Spleen (tissue), 11 donors: ENCODE measurements at regions not wholly inside any gene's neighbourhood (a gene's known extent, or its start where the extent isn't known, plus 50 kb on each side); places are given as distances from the start of the nearest gene placed in this dataset.

Experiments
- DNase-seq: peaks from one replicate; pipeline ENCODE4 v3.0.0-alpha.2; 2020
- H3K27ac ChIP-seq, 8 donors: fragments of 200-600 bp; sonication (generic) in 7 of 8; 1 replicate in 4 of 8; 2 replicates in 4 of 8; pipeline versions ENCODE4 v1.5.0 to v1.8.0; 2016 to 2021; ENCODE audit warnings: inconsistent platforms in 4 of 8, mild to moderate bottlenecking in 4 of 8, moderate library complexity in 1 of 8
- H3K27me3 ChIP-seq, 7 donors: fragments of 200-600 bp; sonication (generic) in 6 of 7; replicated peaks in 1 of 7; 1 replicate in 4 of 7; 2 replicates in 3 of 7; pipeline versions ENCODE4 v1.5.0 to v1.8.0; 2016 to 2021; ENCODE audit warnings: inconsistent platforms in 3 of 7, mild to moderate bottlenecking in 1 of 7
- H3K36me3 ChIP-seq, 6 donors: fragments of 200-600 bp; sonication (generic) in 5 of 6; 1 replicate in 4 of 6; 2 replicates in 2 of 6; pipeline versions ENCODE4 v1.5.0 to v1.8.0; 2016 to 2021; ENCODE audit warnings: inconsistent platforms in 2 of 6
- H3K4me1 ChIP-seq, 6 donors: fragments of 200-600 bp; sonication (generic) in 5 of 6; 1 replicate in 3 of 6; 2 replicates in 3 of 6; pipeline versions ENCODE4 v1.5.0 to v1.8.0; 2016 to 2021; ENCODE audit warnings: inconsistent platforms in 3 of 6
- H3K4me3 ChIP-seq, 8 donors: fragments of 200-600 bp; sonication (generic) in 7 of 8; 1 replicate in 4 of 8; 2 replicates in 4 of 8; pipeline versions ENCODE4 v1.5.0 to v1.8.0; 2016 to 2021; ENCODE audit warnings: inconsistent platforms in 4 of 8, mild to moderate bottlenecking in 4 of 8, moderate library complexity in 2 of 8
- H3K9me3 ChIP-seq, 8 donors: fragments of 200-600 bp; sonication (generic) in 7 of 8; 1 replicate in 4 of 8; 2 replicates in 4 of 8; pipeline versions ENCODE4 v1.5.0 to v1.8.0; 2016 to 2021; ENCODE audit warnings: inconsistent platforms in 4 of 8
- CTCF ChIP-seq, 11 experiments: fragments of 200-600 bp in 7 of 11; fragments of 450-650 bp in 4 of 11; sonication (generic) in 4 of 11; IDR thresholded peaks in 8 of 11; conservative IDR thresholded peaks in 3 of 11; 1 replicate in 7 of 11; 2 replicates in 4 of 11; pipeline versions ENCODE4 v1.4.0 to v1.8.0; 2016 to 2021; ENCODE audit warnings: antibody characterized with exemption in 11 of 11, inconsistent platforms in 4 of 11, mild to moderate bottlenecking in 1 of 11
- POLR2A ChIP-seq, 3 donors: fragments of 450-650 bp; IDR thresholded peaks; one replicate each; pipeline ENCODE4 v1.5.1; 2017; ENCODE audit warnings: antibody characterized with exemption in 3 of 3, mild to moderate bottlenecking in 1 of 3
- POLR2AphosphoS5 ChIP-seq, 3 donors: sonication (generic); formaldehyde crosslinking; IDR thresholded peaks; one replicate each; pipeline ENCODE4 v1.5.1; 2017; ENCODE audit warnings: antibody characterized with exemption in 3 of 3
- WGBS, 5 donors: extraction: QIAGEN DNeasy Blood & Tissue Kit in 3 of 5; methylation state at CpG; one replicate each; pipeline versions ENCODE4 v1.1.5 to v1.1.7; 2013 to 2018; 5-methylcytosine and 5-hydroxymethylcytosine counted together
- intact Hi-C: fragments of 100-400 bp; cut with DNase I; formaldehyde crosslinking; loops from one replicate; pipeline ENCODE4 v1.15.0; 2023; ENCODE audit warnings: low total_unique reads
- donor health status: healthy with polysubstance abuse.
- donor health status: DM: no; HTN: no; CAD: no; lungs with moderate emphysema.
- donor health status: DM: no; HTN: no; CAD: no.
- donor health status: Bipolar disorder and iron deficiency.
- donor health status: healthy.
- donor health status: DM: no; HTN: no; CAD: no.
- donor health status: DM: yes; HTN: yes; CAD: no.

DNA sequence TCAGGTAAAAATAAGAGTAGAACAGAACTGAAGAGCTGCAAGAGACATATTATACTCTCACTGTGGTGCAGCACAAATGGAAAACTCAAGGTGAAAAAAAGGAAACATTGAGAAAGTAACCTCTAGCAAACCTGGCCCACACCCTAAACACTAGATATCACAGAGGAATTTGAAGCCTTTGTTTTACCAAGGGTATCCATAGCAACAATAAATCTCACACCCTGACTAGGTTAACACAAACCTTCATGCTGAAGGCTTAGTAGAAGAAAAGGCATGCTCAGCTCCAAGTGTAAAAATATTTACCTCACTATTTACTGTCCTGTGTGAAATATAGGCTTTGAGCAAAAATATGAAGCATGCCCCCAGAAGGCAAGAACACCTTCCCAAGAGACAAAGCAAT lies 61.9 kb upstream of the TAB3 start:
- no peaks in the 10 kb centered on the region for H3K27me3 ChIP-seq
- H3K36me3 ChIP-seq, result no peaks in the 10 kb centered on the region
- intact Hi-C loops, result no loop called here
- no peak for DNase-seq
- H3K4me1 ChIP-seq, result no peaks in the 10 kb centered on the region
- no peak overlapping the region for H3K27ac ChIP-seq
- no peaks in the 10 kb centered on the region for H3K9me3 ChIP-seq
- no peak overlapping the region for H3K4me3 ChIP-seq
- TF ChIP-seq POLR2A (IDR thresholded peaks at IDR 0.05), result no peak
- no peak for TF ChIP-seq CTCF (IDR thresholded peaks at IDR 0.05 in 8 of 11, conservative IDR thresholded peaks at IDR 0.05 in 3 of 11)
- no peak for TF ChIP-seq POLR2AphosphoS5 (IDR thresholded peaks at IDR 0.05)

DNA sequence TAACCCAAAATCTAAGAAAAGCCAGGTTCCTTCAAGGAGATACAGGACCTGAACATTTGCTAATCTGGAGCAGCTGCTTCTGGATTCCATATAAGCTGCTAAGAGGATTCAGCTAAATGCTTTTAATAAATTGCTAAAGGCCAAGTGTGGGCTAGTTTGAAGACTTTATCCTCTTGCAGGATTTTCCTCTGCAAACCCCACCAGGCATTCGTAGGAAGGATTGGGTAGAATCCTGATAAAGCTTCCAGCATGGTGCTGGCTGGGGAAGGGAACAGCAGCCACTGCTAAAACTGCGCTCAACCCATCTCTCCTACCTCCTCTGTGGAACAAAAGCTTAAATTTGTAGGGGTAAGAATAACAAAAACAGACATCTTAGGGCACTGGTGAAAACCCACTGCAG lies 61.3 kb upstream of the TAB3 start:
- no peaks in the 10 kb centered on the region for H3K4me1 ChIP-seq
- WGBS, 5 donors, result 59 to 90% (median 83%) methylated on average over 2 of the region's 2 CpGs

GRCh38 chrX:30949554-30949953 lies 60.5 kb upstream of the TAB3 start:
- 67 to 99% (median 84%) methylated on average over 4 of the region's 4 CpGs for WGBS, 5 donors
- intact Hi-C loops, result no loop called here
- DNase-seq, result no peak
- no peaks in the 10 kb centered on the region for H3K27me3 ChIP-seq
- no peaks in the 10 kb centered on the region for H3K4me1 ChIP-seq
- no peaks in the 10 kb centered on the region for H3K36me3 ChIP-seq
- no peak overlapping the region for H3K27ac ChIP-seq
- H3K4me3 ChIP-seq, result no peak overlapping the region
- no peaks in the 10 kb centered on the region for H3K9me3 ChIP-seq
- TF ChIP-seq CTCF (IDR thresholded peaks at IDR 0.05 in 8 of 11, conservative IDR thresholded peaks at IDR 0.05 in 3 of 11) (no peak), POLR2A (IDR thresholded peaks at IDR 0.05) (no peak), POLR2AphosphoS5 (IDR thresholded peaks at IDR 0.05) (no peak)

More for the DNA sequence above, 61.3 kb upstream of the TAB3 start:
- H3K4me3 ChIP-seq, result no peak overlapping the region
- H3K9me3 ChIP-seq, result no peaks in the 10 kb centered on the region
- DNase-seq, result no peak
- no peaks in the 10 kb centered on the region for H3K36me3 ChIP-seq
- H3K27me3 ChIP-seq, result no peaks in the 10 kb centered on the region
- no peak for TF ChIP-seq POLR2AphosphoS5 (IDR thresholded peaks at IDR 0.05)
- TF ChIP-seq POLR2A (IDR thresholded peaks at IDR 0.05), result no peak
- TF ChIP-seq CTCF (IDR thresholded peaks at IDR 0.05 in 8 of 11, conservative IDR thresholded peaks at IDR 0.05 in 3 of 11), result no peak
- intact Hi-C loops, result no loop called here
- no peak overlapping the region for H3K27ac ChIP-seq

DNA sequence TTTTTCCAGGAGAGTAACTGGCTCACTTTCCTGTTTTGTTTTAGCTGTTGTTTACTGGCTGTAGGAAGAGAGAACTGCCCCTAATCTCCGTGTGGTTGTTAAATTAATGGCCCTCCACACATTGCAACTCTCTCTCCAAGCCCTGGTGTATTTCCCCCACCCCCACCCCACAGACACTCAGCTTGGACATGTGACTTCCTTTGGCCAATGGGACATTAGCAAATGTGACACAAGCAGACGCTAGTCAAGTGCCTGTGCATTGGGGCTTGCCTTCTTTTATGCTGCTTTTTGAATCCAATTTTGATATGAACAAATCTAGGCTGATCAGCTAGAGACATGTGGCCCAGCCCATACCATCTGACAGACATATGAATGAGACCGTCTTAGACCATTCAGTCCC lies 59.6 kb upstream of the TAB3 start:
- Histone ChIP-seq H3K36me3 (no peaks in the 10 kb centered on the region), H3K4me1 (no peaks in the 10 kb centered on the region), H3K27me3 (no peaks in the 10 kb centered on the region), H3K27ac (no peak overlapping the region), H3K4me3 (no peak overlapping the region), H3K9me3 (no peaks in the 10 kb centered on the region)
- TF ChIP-seq POLR2A (IDR thresholded peaks at IDR 0.05) (no peak), POLR2AphosphoS5 (IDR thresholded peaks at IDR 0.05) (no peak), CTCF (IDR thresholded peaks at IDR 0.05 in 8 of 11, conservative IDR thresholded peaks at IDR 0.05 in 3 of 11) (no peak)
- no peak for DNase-seq
- 59 to 80% (median 76%) methylated on average over 1 to 3 of the region's 3 CpGs for WGBS, 5 donors
- intact Hi-C loops, result no loop called here
